ENCODE measurements at regions not wholly inside any gene's neighbourhood (a gene's known extent, or its start where the extent isn't known, plus 50 kb on each side); places are given as distances from the start of the nearest gene placed in this dataset.
A peak's percentile ranks its signal among the peaks of the same experiment; 100 is the strongest.

DNA sequence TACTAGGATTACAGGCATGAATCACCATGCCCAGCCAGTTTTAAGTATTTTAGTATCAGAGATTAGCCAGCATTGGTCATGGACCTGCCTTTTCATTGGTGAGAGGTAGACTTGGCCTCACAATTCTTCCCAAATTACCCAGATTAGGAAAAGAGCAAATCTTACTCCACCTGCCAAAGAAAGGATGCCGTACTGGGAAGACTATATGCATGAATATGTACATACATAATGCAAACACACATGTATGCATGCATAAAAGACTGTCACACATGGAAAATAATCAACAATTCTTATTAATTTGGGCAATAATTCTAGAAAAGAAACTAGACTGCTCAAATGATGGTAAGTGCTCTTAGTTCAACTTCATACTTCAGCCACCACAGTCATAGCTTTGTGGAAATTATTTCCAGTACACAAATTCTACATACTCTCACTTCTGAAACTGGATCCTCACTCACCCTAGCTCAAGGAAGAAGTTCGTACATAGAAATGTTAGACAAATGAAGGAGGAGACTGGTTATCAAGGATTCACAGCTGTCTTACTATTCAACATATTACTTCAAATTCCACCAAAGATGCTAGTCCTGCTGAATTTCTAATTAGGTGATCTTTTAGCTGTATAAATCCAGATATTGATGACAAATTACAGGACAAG lies 73.7 kb downstream of the MINAR2 start:
- DNase-seq (no peak), ATAC-seq (no peak)
- no peaks in the 10 kb centered on the region for H3K36me3 ChIP-seq
- TF ChIP-seq, protein P1, sequence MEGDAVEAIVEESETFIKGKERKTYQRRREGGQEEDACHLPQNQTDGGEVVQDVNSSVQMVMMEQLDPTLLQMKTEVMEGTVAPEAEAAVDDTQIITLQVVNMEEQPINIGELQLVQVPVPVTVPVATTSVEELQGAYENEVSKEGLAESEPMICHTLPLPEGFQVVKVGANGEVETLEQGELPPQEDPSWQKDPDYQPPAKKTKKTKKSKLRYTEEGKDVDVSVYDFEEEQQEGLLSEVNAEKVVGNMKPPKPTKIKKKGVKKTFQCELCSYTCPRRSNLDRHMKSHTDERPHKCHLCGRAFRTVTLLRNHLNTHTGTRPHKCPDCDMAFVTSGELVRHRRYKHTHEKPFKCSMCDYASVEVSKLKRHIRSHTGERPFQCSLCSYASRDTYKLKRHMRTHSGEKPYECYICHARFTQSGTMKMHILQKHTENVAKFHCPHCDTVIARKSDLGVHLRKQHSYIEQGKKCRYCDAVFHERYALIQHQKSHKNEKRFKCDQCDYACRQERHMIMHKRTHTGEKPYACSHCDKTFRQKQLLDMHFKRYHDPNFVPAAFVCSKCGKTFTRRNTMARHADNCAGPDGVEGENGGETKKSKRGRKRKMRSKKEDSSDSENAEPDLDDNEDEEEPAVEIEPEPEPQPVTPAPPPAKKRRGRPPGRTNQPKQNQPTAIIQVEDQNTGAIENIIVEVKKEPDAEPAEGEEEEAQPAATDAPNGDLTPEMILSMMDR (IDR thresholded peaks at IDR 0.05) = no peak
- H3K27ac ChIP-seq = no peak overlapping the region
- H3K4me1 ChIP-seq = no peaks in the 10 kb centered on the region
- H3K4me3 ChIP-seq = no peak overlapping the region
- H3K9me3 ChIP-seq = no peaks in the 10 kb centered on the region
- no peaks in the 10 kb centered on the region for H3K27me3 ChIP-seq (ENCODE audit: low read depth)
- intact Hi-C loops (cut with DNase I) = no loop called here

DNA sequence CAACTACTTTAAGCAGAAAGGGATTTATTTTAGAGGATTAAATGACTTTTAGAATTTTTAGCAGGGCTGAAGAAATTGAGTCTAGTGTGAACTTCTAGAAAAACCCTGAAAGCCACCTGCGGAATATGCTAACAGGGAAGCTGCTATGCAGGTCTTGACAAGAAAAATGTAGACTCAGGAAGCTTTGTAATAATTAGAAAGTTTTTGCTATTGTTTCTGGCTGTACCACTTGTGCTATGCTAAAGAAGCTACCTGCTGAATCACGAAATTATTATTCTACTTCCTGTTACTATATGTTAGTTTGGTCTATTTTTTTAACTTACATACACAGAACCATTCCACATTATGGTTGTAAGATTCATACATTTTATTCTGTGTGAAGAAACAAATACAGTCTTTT lies 74.0 kb upstream of the CHSY3 start:
- H3K27ac ChIP-seq = no peak overlapping the region
- no peak for ATAC-seq
- H3K4me3 ChIP-seq = no peak overlapping the region
- no peak for DNase-seq
- no peaks in the 10 kb centered on the region for H3K27me3 ChIP-seq (ENCODE audit: low read depth)
- intact Hi-C loops (cut with DNase I) = no loop called here
- H3K36me3 ChIP-seq = no peaks in the 10 kb centered on the region
- TF ChIP-seq, protein P1 (IDR thresholded peaks at IDR 0.05) = no peak
- H3K9me3 ChIP-seq = no peaks in the 10 kb centered on the region
- no peaks in the 10 kb centered on the region for H3K4me1 ChIP-seq

DNA sequence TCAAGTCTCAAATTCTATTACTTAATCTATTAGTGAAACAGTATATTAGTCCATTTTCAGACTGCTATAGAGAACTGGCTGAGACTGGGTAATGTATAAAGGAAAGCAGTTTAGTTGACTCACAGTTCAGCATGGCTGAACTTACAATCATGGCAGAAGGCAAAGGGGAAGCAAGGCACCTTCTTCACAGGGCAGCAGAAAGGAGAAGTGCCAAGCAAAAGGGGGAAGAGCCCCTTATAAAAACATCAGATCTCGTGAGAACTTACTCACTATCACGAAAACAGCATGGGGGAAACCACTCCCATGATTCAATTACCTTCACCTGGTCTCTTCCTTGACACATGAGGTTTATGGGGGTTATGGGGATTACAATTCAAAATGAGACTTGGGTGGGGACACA lies 67.9 kb upstream of the CHSY3 start:
- intact Hi-C loops (cut with DNase I) = no loop called here
- Histone ChIP-seq H3K4me1 (no peaks in the 10 kb centered on the region), H3K4me3 (no peak overlapping the region), H3K9me3 (no peaks in the 10 kb centered on the region), H3K36me3 (no peaks in the 10 kb centered on the region), H3K27ac (no peak overlapping the region), H3K27me3 (ENCODE audit: low read depth) (no peaks in the 10 kb centered on the region)
- DNase-seq (no peak), ATAC-seq (no peak)
- TF ChIP-seq, protein P1 (IDR thresholded peaks at IDR 0.05) = no peak

DNA sequence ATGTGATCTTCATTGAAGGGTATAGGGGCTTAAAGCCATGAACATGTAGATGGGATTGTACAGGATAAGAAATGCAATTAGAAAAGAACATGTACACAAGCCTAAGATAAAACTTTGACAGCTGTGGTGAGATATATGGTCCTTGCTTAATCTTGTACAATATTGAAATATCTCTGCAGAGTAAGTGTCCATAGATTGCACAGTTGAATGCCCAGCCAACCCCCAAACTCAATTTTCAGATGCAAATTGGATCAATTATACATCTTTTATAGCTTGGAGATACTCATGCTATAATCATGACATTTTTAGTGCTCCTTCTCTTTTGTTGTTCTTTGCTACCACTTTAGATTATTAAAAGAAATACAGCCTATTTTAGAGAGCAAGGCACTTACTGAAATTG lies 59.5 kb upstream of the CHSY3 start:
- Histone ChIP-seq H3K9me3 (no peaks in the 10 kb centered on the region), H3K27ac (no peak overlapping the region), H3K4me3 (no peak overlapping the region), H3K36me3 (no peaks in the 10 kb centered on the region), H3K4me1 (no peaks in the 10 kb centered on the region), H3K27me3 (ENCODE audit: low read depth) (no peaks in the 10 kb centered on the region)
- no peak for DNase-seq
- intact Hi-C loops (cut with DNase I) = no loop called here
- no peak for ATAC-seq
- TF ChIP-seq, protein P1 (IDR thresholded peaks at IDR 0.05) = no peak

DNA sequence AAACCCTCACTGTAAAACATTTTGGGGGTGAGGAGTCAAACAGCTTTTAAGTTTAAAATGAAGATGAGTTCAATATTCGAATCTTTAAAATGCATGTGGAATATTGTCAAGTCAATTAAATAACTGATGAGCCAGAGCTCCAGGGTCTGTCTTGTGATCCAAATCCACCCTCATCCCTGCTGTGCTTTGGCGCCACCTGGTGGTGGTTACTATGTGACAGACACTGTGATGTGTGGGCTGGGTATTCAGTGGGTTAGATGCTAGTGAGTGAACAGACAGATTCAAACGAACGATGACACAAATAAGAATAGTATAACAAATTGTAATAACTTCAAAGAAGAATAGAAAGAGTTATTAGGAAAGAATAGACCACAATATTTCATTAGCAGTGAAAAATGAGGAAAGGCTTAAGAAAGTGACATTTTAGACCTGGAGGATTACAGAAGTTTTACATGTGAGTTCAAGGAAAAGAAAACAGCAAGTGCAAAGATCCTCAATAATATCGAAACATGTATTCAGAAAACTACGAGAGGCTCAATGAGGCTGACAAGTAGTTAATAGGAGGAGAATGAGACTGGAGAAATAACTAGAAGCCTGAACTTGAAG lies 51.4 kb upstream of the CHSY3 start:
- TF ChIP-seq, protein P1 (IDR thresholded peaks at IDR 0.05) = peak; percentile 89
- no peaks in the 10 kb centered on the region for H3K27me3 ChIP-seq (ENCODE audit: low read depth)
- peak; percentile 83 to 90 for ATAC-seq
- no peak overlapping the region for H3K4me3 ChIP-seq
- no peaks in the 10 kb centered on the region for H3K4me1 ChIP-seq
- H3K27ac ChIP-seq = no peak overlapping the region
- intact Hi-C loops (cut with DNase I) = no loop called here
- peak; percentile 74 for DNase-seq
- no peaks in the 10 kb centered on the region for H3K36me3 ChIP-seq
- H3K9me3 ChIP-seq = no peaks in the 10 kb centered on the region

Data from lower lobe of right lung (tissue), 2 donors.